ENCODE measurements at regions not wholly inside any gene's neighbourhood (a gene's known extent, or its start where the extent isn't known, plus 50 kb on each side); places are given as distances from the start of the nearest gene placed in this dataset.

- no peak for DNase-seq (ENCODE audit: low read depth)
Observed at GRCh38 chr1:113265196-113265595, 125.1 kb upstream of the MAGI3 start.

GRCh38 chr1:113266788-113267187 lies 123.5 kb upstream of the MAGI3 start:
- peak; percentile 55 for DNase-seq (ENCODE audit: low read depth)

- DNase-seq (ENCODE audit: low read depth) = no peak
Observed at GRCh38 chr1:113269168-113269963, 120.9 kb upstream of the MAGI3 start.

- DNase-seq (ENCODE audit: low read depth) = no peak
Observed at GRCh38 chr1:113271039-113271438, 119.3 kb upstream of the MAGI3 start.

GRCh38 chr1:113275083-113275482 lies 115.2 kb upstream of the MAGI3 start:
- DNase-seq (ENCODE audit: low read depth) = no peak

GRCh38 chr1:113275691-113276090 lies 114.6 kb upstream of the MAGI3 start:
- no peak for DNase-seq (ENCODE audit: low read depth)

- no peak for DNase-seq (ENCODE audit: low read depth)
Observed at GRCh38 chr1:113276507-113276906, 113.8 kb upstream of the MAGI3 start.

GRCh38 chr1:113278371-113278770 lies 111.9 kb upstream of the MAGI3 start:
- DNase-seq (ENCODE audit: low read depth) = no peak

GRCh38 chr1:113278777-113279176 lies 111.5 kb upstream of the MAGI3 start:
- DNase-seq (ENCODE audit: low read depth) = no peak

- peak; percentile 6 for DNase-seq (ENCODE audit: low read depth)
Observed at GRCh38 chr1:113279776-113280391, 110.4 kb upstream of the MAGI3 start.

- DNase-seq (ENCODE audit: low read depth) = no peak
Observed at GRCh38 chr1:113280581-113280980, 109.7 kb upstream of the MAGI3 start.

GRCh38 chr1:113281550-113281949 lies 108.8 kb upstream of the MAGI3 start:
- no peak for DNase-seq (ENCODE audit: low read depth)

GRCh38 chr1:113282008-113282892 lies 108.1 kb upstream of the MAGI3 start:
- no peak for DNase-seq (ENCODE audit: low read depth)

- DNase-seq (ENCODE audit: low read depth) = no peak
Observed at GRCh38 chr1:113282893-113283285, 107.4 kb upstream of the MAGI3 start.

- peak; percentile 78 for DNase-seq (ENCODE audit: low read depth)
Observed at GRCh38 chr1:113283914-113284313, 106.4 kb upstream of the MAGI3 start.

- DNase-seq (ENCODE audit: low read depth) = no peak
Observed at GRCh38 chr1:113286156-113286555, 104.2 kb upstream of the MAGI3 start.

- peak; percentile 3 for DNase-seq (ENCODE audit: low read depth)
Observed at GRCh38 chr1:113291777-113292602, 98.3 kb upstream of the MAGI3 start.

- peak; percentile 7 for DNase-seq (ENCODE audit: low read depth)
Observed at GRCh38 chr1:113292603-113293255, 97.6 kb upstream of the MAGI3 start.

GRCh38 chr1:113293256-113293626 lies 97.1 kb upstream of the MAGI3 start:
- no peak for DNase-seq (ENCODE audit: low read depth)

- no peak for DNase-seq (ENCODE audit: low read depth)
Observed at GRCh38 chr1:113297749-113298148, 92.6 kb upstream of the MAGI3 start.

- DNase-seq (ENCODE audit: low read depth) = no peak
Observed at GRCh38 chr1:113298941-113299340, 91.4 kb upstream of the MAGI3 start.

Data from renal cortical epithelial cell (primary cell).